GM19468 (cell line): ENCODE measurements at regions not wholly inside any gene's neighbourhood (a gene's known extent, or its start where the extent isn't known, plus 50 kb on each side); places are given as distances from the start of the nearest gene placed in this dataset.
"Not testable (repeated sequence)": the region's sequence is repeated elsewhere in the genome, so short reads cannot be mapped to it uniquely, and the experiment has no call there.

Experiments
- ATAC-seq: cut with Tn5 transposase; IDR thresholded peaks from one replicate; pipeline ENCODE4 v1.9.1; 2021; ENCODE audit warnings: mild to moderate bottlenecking, moderate library complexity, moderate number of reproducible peaks; ENCODE audit not compliant: unreplicated experiment; ENCODE audit errors: extremely low read depth

GRCh38 chr6:134746140-134746539, 203.8 kb downstream of the ALDH8A1 start:
- no peak for ATAC-seq

- not testable (repeated sequence) for ATAC-seq
Measured at GRCh38 chr6:134745192-134745591, 204.7 kb downstream of the ALDH8A1 start.

GRCh38 chr6:134744301-134744700, 205.6 kb downstream of the ALDH8A1 start:
- ATAC-seq, result no peak

GRCh38 chr6:134741200-134741536, 208.7 kb downstream of the ALDH8A1 start:
- ATAC-seq, result no peak

GRCh38 chr6:134740473-134741199, 209.3 kb downstream of the ALDH8A1 start:
- no peak for ATAC-seq

GRCh38 chr6:134740027-134740373, 209.9 kb downstream of the ALDH8A1 start:
- ATAC-seq, result no peak

- ATAC-seq, result no peak
Measured at GRCh38 chr6:134739299-134740026, 210.4 kb downstream of the ALDH8A1 start.

- no peak for ATAC-seq
Measured at GRCh38 chr6:134738211-134738885, 211.6 kb downstream of the ALDH8A1 start.

GRCh38 chr6:134735461-134735860, 214.4 kb downstream of the ALDH8A1 start:
- no peak for ATAC-seq

- ATAC-seq, result no peak
Measured at GRCh38 chr6:134734312-134734869, 215.5 kb downstream of the ALDH8A1 start.

- ATAC-seq, result no peak
Measured at GRCh38 chr6:134733801-134734200, 216.1 kb downstream of the ALDH8A1 start.

- no peak for ATAC-seq
Measured at GRCh38 chr6:134732763-134733162, 217.1 kb downstream of the ALDH8A1 start.

- ATAC-seq, result no peak
Measured at GRCh38 chr6:134731615-134732014, 218.3 kb downstream of the ALDH8A1 start.

- no peak for ATAC-seq
Measured at GRCh38 chr6:134730013-134730412, 219.9 kb downstream of the ALDH8A1 start.

- no peak for ATAC-seq
Measured at GRCh38 chr6:134729561-134729960, 220.3 kb downstream of the ALDH8A1 start.

- no peak for ATAC-seq
Measured at GRCh38 chr6:134727081-134727480, 222.8 kb downstream of the ALDH8A1 start.

GRCh38 chr6:134725590-134725989, 224.3 kb downstream of the ALDH8A1 start:
- ATAC-seq, result no peak

- ATAC-seq, result no peak
Measured at GRCh38 chr6:134724771-134725340, 225.0 kb downstream of the ALDH8A1 start.

GRCh38 chr6:134723081-134723871, 226.6 kb downstream of the ALDH8A1 start:
- no peak for ATAC-seq
